Activated CD4-positive, alpha-beta T cell treated with anti-CD3 and anti-CD28 coated beads, Interleukin-10, Interleukin-2, amounts not matched to agents 100 ng/mL and 50 ng/mL, durations not matched to agents 16 hours and 8 hours (primary cell): ENCODE measurements at regions not wholly inside any gene's neighbourhood (a gene's known extent, or its start where the extent isn't known, plus 50 kb on each side); places are given as distances from the start of the nearest gene placed in this dataset.
"Not testable (repeated sequence)": the region's sequence is repeated elsewhere in the genome, so short reads cannot be mapped to it uniquely, and the experiment has no call there.

Source experiments
- DNase-seq: peaks from one replicate; pipeline ENCODE4 v3.0.0-alpha.2; 2020

DNA sequence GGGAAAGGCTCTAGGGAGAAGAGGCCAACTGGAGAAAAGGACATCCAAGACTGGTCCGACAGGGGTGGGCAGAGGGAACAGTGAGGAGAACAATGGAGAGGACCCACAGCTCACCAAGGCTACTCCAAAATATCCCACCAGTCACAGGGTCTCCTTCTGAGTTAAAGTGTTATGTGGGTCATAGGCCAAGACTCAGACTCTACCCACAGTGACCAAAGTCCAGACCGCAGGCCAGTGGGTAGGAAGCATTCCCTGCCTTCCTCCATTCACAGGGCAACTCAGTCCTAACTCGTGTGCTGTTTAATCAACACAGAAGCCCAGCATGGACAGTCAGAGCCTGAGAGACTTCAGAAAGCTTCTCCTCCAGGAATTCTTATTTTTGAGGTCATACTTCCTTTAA is 260.6 kb downstream of the SMAD2 start:
- DNase-seq = no peak

DNA sequence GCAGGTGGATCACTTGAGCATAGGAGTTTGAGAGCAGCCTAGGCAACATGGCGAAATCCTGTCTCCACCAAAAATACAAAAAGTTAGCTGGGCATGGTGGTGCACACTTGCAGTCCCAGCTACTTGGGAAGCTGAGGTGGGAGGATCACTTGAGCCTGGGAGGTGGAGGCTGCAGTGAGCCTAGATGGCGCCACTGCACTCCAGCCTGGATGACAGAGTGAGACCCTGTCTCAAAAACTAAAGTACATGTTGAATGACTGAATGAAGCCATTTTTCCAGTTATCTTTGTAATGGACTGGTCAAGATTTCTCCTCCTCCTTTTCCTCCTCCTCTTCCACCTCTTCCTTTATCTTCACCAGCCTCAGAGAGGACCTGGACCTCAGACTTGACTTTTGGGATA is 272.0 kb downstream of the SMAD2 start:
- no peak for DNase-seq

DNA sequence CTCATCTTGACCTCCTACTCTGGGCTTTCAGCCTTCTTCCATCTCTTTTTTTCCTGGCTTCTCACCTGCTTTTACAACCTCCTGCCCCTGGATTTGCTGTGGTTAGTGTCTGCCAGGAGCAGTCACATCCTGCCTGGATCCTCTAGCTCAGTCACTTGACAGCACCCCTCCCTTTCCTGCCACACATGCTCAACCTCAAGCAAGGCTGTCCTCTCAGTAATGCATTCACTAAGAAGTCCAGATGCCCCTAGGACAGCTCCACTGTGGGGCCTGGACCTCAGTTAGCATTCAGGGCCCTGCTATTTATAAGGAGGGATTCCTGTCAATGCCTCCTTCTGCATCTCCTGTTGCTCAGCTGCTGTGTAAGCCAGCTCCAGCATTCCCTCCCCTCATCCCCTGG is 275.5 kb downstream of the SMAD2 start:
- DNase-seq = no peak

DNA sequence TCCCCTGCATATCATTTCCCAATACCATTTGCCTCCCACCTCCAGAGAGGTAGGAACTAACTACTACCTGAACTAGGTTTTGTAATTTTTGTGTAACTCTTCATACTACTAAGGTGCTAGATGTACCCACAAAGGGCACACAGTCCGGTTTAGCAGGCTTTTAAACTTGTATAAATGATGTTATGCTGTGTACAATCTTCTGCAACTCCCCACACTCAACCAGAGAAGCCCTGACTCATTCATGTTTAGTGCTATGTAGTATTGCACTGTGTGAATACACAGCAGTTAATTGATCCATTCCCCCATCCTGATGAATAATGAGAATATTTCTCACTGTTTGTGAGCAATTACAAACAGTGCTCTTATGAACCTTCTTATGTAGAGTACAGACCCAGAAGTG is 285.6 kb downstream of the SMAD2 start:
- no peak for DNase-seq

DNA sequence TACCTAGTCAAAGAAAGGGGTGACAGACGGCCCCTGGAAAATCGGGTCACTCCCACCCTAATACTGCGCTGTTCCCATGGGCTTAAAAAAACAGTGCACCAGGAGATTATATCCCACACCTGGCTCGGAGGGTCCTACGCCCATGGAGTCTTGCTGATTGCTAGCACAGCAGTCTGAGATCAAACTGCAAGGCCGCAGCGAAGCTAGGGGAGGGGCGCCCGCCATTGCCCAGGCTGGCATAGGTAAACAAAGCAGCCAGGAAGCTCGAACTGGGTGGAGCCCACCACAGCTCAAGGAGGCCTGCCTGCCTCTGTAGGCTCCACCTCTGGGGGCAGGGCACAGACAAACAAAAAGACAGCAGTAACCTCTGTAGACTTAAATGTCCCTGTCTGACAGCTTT is 292.9 kb downstream of the SMAD2 start:
- not testable (repeated sequence) for DNase-seq

DNA sequence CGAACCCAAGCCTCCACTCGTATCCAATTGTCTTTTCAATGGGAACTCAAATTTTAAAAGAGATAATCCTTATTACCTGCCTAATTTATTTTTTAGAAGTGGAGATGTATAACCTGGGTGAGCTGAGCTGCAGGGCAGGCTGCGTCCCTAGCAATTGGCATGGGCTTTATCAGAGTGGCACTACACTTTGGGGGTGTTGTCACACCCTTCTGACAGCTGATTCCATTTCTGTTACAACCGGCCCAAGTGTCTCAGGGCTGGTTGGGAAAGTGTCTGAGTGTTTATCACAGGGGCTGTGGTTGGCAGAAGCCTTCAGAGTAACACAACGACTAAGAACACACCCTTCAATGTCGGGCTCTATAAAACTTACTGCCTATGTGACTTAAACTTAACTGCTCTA is 295.0 kb downstream of the SMAD2 start:
- DNase-seq = no peak

DNA sequence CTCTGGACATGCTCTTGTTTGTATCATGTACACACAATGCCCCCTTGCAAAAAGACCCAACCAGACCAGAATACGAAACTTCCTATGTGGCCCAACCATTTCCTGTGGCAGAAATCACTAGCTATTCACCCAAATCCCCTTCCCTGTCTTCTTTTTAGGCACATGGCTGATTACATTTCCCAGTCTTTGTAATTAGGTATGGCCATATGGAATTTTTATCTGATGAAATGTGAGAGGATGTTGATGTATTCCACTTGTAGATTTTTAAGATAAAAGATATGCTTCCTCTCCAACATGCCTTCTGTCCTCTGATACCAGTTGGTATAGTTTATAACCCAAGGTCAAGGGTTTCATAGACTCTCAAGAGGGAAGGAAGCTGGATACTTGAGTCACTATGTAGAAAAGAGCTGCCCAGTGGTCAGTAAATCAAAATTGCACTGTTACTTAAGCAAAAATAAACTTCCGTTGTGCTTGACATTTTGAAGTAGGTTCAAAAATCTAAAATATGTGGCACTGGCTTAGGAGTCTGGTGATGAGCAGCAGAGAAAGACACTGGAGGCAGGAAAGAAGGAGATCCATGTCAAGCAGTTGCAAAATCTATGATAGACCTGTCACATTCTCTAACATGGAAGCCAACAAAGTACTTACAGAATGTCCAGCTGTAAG is 297.4 kb downstream of the SMAD2 start:
- no peak for DNase-seq

DNA sequence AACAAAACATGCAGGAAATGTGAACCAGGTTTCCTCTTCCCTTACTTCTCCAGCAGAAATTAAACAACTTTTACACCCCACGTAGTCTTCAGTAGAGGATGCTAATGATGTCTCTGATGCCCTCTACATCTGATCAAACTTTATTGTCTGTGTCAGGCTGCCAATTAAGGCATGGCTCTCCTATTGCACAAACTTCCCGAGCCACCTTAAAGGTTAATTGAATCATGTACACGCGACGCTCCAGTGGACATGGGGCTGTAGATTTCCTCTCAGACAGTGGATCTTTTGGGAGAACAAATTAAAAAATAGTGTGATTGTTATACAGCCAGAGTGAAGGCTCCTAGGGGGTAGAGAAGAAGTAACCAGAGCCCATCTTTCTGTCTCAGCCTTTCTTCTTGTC is 301.6 kb downstream of the SMAD2 start:
- DNase-seq = no peak

DNA sequence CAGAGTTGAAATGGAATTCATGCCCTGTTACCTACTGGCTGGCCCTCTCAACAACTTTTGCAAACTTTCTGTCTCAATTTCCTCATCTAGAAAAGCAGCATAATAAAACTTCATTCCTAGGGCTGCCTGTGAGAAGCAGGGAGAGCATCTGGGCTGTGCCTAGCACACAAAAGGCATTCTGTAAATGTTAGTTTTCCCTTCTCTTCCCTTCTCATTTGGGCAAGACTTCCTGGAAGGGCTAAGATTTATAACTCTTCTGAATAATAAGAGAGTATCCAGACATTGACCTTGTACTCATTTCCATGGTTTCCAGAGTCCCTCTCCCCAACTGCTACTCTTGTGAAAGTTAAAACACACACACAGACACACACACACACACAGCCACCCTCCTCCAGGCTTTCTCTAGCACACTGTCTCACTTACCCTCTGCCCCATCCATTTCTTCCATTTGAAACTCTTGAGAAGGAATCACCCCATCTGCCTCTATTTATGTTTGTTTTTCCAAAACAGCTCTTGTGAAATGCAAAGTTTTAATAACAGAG is 302.1 kb downstream of the SMAD2 start:
- DNase-seq = no peak

DNA sequence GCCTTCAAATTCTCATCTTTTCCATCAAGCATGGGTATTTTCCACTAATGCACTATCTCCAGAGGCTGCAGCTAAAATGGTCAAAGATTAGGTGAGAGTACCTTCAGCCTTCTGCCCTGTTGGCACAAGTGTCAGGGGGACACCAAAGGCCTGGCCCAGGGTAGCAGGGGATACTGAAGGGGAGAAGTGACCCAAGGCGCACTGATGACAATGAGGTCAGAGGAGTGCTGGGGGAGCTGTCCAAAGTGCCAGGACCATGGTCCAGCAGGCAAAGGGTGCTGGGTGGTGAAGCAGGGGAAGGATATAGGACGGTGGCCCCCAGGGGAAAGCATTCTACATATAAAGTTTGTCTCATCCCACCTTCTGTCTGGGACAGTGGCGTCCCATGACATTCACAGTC is 303.4 kb downstream of the SMAD2 start:
- DNase-seq = no peak

DNA sequence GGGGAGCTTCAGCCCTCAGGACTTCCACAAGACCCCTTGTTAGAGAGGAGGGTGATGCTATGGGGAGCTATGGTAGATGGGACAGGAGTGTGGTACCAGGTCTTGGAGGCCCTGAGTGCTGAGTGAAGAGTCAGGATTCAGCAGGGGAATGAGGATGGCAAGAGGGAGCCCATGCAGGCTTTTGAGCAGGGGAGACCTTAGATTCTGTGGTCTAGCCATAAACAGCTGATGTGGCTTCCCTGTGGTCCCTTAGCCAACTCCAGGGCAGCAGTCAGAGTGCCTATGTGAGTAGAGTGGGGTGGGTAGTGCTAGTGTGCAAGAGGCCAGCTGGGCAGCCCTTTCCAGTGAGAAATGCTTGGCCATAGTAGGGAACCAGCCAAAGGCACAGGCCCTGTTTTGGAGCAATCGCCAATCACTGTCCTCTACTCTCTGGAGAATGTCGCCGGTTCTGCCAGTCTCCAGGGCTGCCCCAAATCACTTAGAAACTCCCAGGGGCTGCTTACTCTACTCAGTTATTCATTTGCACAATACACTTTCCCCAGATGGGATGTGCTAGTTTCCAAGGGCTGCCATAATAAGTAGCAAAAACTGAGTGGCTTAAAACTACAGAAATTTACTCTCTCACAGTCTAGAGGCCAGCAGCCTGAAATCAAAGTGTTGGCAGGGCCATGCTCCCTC is 310.5 kb downstream of the SMAD2 start:
- no peak for DNase-seq

DNA sequence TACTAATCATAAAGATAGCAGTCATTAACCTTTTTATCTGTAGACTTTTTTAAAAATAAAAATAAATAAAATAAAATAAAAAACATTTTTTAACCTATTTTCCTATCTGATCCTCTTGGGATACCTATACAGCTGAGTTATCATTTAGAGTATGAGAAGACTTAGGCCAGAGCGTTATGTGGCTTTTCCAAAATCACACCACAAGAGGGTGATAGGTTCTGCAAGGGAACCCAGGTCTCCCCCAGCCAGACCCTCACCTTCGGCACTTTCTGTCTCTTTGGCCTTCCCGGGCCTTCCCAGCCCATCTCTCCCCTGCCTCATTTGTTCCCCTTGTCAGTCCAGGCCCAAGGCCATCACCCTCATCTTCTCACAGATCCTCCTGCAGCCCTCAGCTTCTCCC is 311.7 kb downstream of the SMAD2 start:
- no peak for DNase-seq

DNA sequence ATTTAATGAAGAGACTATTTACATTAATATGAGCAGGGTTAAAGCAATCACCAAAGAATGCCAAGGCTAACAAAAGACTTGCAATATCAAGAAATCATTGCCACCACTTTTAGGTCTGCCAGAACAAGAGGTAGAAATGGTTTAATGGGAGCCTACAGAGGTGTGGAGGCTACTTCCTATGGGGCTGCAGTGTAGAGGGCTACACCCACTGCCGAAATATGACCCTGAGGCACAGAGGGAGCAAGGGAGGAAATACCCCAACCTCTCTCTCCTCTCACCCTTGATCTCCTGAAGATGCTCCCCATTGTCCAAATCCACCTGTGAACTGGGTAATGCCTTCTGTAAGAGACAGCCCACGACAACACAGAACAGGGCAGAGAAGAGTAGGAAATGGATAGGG is 315.4 kb downstream of the SMAD2 start:
- no peak for DNase-seq

DNA sequence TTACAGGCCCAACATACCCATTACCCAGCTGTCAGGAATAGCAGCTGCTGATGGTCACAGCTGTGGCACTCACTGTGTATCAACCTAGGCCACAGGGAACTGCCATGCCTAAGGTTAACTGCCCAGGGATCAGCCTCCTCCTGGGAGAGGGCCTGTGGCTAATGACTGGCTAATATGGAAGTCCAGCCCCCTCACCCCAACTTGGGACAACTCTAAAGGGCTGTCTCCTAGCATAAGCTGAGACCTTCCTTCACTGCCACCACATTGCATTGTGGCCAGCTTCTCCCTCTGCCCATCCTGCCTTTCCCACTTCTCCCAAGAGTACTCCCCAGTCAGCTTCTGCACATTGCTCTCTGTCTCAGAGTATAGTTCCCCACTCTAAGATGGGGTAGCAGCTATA is 316.5 kb downstream of the SMAD2 start:
- no peak for DNase-seq

DNA sequence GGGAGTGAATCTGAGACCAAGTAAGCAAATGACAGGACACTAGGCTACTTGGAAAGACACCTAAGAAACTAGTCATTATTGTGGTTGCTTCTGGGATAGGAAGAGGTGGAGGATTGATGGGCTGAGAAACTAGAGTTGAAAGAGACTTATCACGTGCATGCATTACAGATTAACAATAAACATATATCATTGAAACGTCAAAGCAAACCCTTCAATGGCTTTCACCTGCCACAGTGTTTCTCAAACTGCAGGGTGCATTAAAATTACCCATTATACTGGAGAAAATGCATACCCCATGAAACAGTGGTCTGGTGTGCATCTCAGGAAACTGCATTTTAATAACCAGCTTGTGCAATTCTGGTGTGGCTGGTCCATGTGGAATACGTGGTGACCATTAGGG is 318.8 kb downstream of the SMAD2 start:
- DNase-seq = no peak

DNA sequence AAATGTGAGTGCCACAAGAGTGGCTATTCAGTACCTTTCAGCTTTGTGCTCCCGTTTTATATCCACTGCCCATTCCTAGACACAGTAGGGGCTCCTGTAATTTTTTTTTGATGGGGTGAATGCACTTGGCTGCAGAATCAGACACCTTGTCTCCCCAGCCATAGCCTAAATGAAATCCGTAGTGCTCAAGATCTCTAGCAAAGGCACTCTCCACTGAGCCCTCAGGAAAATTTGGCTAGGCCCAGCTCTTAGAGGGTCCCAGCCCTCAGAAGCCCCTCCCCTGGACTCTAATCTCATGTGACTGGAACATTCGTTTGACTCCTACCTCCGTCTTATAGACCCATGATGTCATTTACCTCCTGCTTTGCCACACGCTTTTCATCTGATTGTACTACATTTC is 323.9 kb downstream of the SMAD2 start:
- DNase-seq = no peak

DNA sequence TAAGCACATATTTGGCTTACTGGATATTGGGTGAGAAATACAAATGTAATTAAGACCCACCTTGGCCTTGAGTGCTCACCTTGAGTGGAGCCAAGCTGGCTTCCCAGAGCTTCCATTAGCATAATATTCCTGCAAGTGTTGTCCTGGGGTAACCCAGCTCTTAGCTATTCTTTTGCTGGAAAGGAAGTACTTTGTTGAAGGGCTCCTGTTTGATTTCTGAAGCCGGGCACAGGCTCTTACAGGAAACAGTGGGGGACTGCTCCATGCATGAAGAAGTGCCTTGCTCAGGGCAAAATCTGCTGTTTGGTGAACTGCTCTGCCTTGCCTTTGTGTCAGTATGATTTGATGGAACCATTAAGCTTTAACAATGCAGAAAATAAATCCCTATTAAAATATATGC is 325.4 kb downstream of the SMAD2 start:
- no peak for DNase-seq

DNA sequence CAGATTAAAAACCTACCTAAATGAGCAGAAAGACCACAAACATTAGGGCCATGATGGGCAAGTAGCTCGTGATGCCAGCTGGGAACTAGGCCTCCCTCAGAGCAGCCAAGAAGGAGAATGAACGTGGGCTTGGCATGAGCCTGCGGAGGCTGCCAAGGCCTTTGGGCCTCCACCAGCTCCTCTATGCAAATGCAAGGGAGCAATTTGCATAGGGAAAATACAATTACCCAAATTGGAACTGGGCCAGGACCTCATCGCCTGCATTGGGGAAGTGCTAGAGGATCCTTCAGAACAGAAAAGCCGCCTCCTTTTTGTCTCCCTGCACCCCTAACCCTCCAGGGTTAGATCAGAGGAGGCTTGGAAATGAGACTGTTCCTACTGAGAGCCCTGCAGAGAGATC is 326.4 kb downstream of the SMAD2 start:
- no peak for DNase-seq

DNA sequence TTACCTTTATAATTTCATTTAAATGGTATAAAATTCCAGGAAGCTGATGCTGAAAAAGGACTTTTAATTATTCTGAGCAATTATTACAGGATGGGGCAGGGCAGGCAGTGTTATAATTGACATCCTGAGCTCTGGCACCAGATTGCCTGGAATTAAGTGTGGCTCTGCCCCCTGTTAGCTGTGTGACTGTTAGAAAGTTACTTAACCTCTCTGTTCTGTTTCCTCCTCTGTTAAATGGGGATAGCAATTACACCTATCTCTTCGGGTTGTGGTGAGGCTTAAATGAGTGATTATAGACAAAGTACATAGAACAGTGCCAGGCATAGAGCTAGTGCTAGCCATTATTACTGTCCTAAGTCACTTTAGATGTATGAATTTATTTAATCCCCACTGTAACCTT is 327.3 kb downstream of the SMAD2 start:
- no peak for DNase-seq

DNA sequence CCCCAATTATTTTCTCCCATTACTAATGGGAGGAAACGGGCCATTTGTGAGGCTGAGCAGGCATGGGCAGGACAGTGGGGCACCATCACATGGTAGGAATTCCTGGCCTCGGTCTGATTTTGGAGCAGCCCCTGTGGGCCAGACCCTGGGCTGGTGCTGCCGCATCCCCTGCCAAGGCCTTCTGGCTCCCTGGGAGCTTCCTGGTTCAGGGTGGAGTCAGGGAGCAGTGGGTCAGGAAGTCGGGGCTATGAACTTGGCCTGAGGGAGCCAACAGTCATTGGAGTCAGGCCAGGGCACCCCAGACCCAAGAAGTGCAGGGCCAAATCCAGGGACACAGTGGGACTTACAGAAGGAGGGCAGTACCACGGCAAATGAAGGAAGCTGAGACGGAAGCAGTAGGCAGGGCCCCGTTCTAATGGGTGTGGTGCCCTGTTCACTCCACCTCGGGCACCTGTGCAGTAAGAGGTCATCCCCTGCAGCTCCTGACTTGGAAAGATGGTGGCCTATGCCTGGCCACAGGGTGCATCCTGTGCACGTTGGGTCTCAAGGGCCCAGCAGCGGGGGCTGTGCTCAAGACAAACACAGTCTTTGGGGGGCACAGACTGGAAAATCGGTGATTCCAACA is 328.1 kb downstream of the SMAD2 start:
- no peak for DNase-seq

DNA sequence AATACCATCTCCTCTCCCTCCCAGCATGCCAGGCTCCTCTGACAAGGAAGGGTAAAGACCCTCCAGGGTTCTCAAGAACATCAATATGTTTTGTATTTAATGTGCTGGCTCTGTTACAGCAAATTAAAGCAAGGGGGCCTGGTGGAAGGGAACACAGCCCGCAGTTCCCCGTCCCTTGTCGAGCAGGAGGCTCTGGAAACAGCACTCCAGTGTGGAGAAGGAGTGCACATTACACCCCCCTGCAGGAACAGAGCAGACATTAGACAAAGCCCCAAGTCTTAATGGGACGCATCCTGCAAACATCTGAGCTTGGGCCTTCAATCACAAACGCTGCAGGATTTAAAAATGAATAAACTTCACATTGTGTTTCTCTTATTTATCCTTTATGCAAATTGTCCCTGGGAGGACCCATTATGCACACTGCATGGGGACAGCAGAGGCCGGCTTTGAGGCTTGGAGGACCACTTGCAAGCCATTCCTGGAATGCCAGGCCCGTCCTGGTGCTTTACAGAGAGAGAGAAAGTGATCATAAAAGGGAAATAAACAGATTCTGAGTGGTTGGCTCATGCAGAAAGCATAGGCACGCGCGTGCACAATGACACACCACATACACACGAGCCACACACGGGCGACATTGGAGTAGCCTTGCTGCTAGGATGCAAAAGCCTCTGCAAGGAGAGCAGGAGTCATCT is 328.7 kb downstream of the SMAD2 start:
- DNase-seq = no peak

DNA sequence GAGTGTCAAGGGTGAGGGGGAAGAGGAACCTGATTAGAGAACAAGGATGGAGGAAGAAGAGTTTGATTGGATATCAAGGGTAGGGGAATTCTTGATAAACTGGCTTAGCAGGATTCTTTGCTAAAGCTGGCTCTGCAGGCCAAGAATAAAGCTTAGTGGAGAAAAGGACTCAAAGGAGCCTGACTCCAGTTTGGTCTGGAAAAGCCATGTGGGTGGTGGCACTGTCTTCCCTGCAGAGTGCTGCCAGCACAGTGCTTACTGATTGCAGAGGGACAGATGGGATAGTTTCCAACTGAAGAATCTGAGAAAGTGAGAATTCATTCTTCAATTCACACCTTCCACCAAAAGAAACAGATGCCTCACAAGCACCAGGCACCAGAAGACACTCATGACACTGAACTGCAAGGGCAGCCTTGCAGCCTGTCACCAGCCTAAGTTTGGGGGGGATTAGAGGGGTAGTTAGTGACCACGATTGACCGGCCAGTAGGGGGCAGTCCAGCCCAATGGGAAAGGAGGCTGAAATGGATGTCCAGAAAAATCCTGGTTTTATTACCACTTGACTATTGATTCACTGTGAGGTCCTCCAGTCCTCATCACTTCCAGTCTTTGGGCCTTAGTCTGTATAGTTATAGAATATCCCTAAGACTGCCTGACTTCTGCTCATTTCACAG is 334.5 kb downstream of the SMAD2 start:
- DNase-seq = peak; percentile 7

DNA sequence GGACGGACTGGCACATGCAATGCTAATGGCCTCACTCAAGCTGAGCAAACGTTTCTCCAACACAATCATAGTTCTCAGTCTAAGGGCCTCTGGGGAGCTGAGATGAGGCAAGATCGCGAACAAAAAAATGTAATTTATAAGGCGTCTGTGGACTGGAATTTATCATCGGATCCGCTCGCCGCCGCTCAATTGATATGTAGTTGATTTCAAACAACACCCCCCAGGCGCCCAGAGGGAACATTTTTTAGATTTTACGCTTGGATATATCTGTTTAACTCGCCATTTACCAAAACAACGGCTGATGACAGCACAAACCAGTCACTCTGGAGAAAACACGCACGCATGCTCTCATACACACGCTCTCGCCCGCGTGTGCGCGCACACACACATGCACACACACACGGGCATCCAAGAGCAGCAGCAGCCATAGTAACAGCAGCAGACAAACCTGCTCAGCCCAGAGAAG is 335.8 kb downstream of the SMAD2 start:
- no peak for DNase-seq
